LNCAP (cell line): ENCODE measurements at regions not wholly inside any gene's neighbourhood (a gene's known extent, or its start where the extent isn't known, plus 50 kb on each side); places are given as distances from the start of the nearest gene placed in this dataset.

Experiments
- TF ChIP-seq, protein P1 (sequence below): fragments of 450-650 bp; IDR thresholded peaks from 2 replicates; pipeline ENCODE4 v1.5.1; 2017; ENCODE audit warnings: mild to moderate bottlenecking

DNA sequence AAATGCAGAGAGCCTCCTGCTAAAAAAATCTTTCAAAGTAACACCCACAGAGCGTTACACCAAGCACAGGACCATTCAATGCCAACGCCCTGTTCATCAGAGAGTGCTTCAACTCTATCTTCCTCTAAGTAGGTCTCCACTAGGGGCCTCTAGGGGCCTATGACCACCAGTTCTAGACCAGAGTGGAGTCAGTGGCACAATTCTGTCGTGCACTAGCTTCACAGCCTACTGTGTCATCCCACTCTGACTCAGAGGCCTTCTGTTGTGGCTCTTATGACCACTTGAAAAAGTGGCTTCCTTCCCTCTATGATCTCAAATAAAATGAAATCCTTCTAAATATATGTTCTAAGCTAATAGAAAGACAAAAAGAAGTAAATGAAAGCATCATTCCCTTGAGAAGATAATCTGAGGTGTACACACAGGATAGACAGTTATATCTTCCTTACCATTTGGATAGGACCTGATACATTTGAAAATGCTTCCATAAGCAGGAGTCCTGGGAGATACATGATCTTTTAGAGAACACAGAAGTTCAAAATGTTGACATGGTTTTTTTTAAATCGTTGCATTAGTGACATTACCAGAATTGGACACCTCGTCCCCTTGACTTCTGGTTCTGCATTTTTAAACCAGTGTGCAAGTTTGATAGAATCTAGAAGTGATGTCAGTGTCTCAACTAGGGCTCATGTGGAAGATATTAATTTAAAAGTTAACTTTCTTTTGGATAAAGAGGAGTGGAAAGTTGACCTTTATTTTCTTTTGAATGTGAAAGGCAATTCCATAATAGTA, 151.9 kb downstream of the SH3BGRL2 start:
- TF ChIP-seq, protein P1, sequence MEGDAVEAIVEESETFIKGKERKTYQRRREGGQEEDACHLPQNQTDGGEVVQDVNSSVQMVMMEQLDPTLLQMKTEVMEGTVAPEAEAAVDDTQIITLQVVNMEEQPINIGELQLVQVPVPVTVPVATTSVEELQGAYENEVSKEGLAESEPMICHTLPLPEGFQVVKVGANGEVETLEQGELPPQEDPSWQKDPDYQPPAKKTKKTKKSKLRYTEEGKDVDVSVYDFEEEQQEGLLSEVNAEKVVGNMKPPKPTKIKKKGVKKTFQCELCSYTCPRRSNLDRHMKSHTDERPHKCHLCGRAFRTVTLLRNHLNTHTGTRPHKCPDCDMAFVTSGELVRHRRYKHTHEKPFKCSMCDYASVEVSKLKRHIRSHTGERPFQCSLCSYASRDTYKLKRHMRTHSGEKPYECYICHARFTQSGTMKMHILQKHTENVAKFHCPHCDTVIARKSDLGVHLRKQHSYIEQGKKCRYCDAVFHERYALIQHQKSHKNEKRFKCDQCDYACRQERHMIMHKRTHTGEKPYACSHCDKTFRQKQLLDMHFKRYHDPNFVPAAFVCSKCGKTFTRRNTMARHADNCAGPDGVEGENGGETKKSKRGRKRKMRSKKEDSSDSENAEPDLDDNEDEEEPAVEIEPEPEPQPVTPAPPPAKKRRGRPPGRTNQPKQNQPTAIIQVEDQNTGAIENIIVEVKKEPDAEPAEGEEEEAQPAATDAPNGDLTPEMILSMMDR, result no peak

- TF ChIP-seq, protein P1, result no peak
Observed at GRCh38 chr6:79781916-79782315, 150.8 kb downstream of the SH3BGRL2 start.

GRCh38 chr6:79780881-79781280, 149.8 kb downstream of the SH3BGRL2 start:
- TF ChIP-seq, protein P1, result no peak

DNA sequence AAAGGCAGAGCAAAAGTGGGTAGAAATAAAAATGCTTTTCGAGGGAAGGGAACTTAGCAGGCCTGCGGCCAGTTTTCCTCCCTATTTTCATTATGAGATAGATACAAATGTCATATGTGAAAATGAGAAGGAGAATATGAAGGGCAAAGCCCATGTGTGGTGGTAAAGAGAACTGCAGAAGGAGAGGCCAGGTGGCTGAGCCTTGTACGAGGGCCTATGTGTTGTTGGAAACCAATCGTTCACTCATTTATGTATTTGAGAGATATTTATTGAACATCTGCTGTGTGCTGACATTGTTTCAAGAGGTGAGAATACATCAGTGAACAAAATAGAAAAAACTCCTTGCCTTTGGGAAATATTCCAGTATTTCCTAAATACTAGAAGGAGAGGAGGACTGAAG, 147.7 kb downstream of the SH3BGRL2 start:
- TF ChIP-seq, protein P1, result no peak

DNA sequence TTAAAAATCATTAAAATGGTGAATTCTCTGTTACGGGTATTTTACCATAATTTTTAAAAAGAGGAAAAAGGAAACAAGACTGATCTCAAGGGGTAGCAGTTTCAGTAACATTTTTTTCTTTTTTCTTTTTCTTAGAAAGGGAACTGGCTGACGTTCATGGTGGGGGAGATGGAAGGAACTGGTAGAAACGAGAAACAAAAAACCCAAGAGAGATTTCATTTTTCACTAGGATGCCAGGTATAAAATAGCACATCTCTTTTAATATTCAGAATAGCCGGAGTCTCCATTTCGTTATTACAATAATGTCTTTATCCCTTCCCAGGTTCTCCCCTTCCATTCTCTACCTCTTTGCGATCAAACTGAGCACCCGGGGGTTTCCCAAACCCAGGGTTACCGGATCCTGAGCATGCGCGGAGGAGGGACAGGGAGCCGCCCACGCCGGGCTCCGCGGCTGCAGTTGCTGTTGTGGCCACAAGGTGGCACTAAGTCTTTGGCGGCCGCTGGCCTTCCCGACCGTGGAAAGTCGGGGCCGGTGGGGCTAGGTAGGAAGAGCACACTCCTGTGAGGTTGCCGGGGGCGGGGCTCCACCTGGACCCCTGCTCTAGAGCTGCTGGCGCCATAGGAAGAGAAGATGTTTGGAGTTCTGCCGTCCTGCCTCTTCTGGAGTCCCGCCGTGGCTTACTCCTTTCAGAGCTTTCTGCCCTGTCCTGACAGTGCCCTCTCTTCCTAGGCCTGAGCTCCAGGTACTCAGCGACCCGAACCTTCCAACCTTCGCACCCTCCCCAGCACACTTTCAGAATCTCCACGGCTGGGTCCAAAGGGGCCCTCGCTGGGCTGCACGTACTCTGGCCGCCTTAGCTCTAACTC, 146.8 kb downstream of the SH3BGRL2 start:
- TF ChIP-seq, protein P1, result peak; percentile 96

DNA sequence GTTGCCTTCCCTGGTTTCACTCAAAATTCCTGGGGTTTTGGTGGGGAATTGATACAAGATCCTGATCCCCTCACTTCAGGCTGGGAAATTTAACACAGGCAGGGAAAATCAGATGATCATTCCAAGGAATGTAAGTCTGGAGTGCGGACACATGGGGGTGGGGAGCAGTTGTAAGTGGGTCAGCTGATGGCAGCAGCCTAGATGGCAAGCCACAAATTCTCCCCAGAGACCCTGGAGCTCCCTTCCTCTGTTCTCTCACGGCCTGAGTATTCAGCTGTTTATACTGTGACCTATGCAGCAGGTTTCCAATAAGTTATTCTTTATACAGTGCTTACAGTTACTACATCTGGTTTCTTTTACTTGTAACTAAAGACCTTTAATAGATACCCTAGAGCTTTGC, 144.9 kb downstream of the SH3BGRL2 start:
- TF ChIP-seq, protein P1, result no peak

- TF ChIP-seq, protein P1, result no peak
Observed at GRCh38 chr6:79775222-79775621, 144.1 kb downstream of the SH3BGRL2 start.
